Midbrain (tissue), 1 donor: ENCODE measurements at regions not wholly inside any gene's neighbourhood (a gene's known extent, or its start where the extent isn't known, plus 50 kb on each side); places are given as distances from the start of the nearest gene placed in this dataset.
A peak's percentile ranks its signal among the peaks of the same experiment; 100 is the strongest.
"Not testable (repeated sequence)": the region's sequence is repeated elsewhere in the genome, so short reads cannot be mapped to it uniquely, and the experiment has no call there.

ENCODE experiments used
- DNase-seq: peaks from one replicate; lab custom pipeline; 2025; lab: John Stamatoyannopoulos, UW

GRCh38 chr5:144680711-144681110 is 510.0 kb downstream of the KCTD16 start:
- DNase-seq = no peak

- DNase-seq = no peak
These were observed 500.4 kb downstream of the KCTD16 start for GRCh38 chr5:144671066-144671465.

- DNase-seq = no peak
These were observed 489.1 kb downstream of the KCTD16 start for GRCh38 chr5:144659634-144660227.

GRCh38 chr5:144644317-144644716 is 473.6 kb downstream of the KCTD16 start:
- DNase-seq = no peak

- no peak for DNase-seq
These were observed 468.1 kb downstream of the KCTD16 start for GRCh38 chr5:144638787-144639186.

GRCh38 chr5:144634138-144634537 is 463.5 kb downstream of the KCTD16 start:
- DNase-seq = no peak

GRCh38 chr5:144598451-144599068 is 427.9 kb downstream of the KCTD16 start:
- peak; percentile 21 for DNase-seq

GRCh38 chr5:144596517-144596916 is 425.8 kb downstream of the KCTD16 start:
- no peak for DNase-seq

- no peak for DNase-seq
These were observed 424.2 kb downstream of the KCTD16 start for GRCh38 chr5:144594919-144595318.

- DNase-seq = not testable (repeated sequence)
These were observed 423.6 kb downstream of the KCTD16 start for GRCh38 chr5:144594234-144594633.

- DNase-seq = no peak
These were observed 415.0 kb downstream of the KCTD16 start for GRCh38 chr5:144585681-144586080.

GRCh38 chr5:144583541-144584449 is 413.1 kb downstream of the KCTD16 start:
- no peak for DNase-seq

GRCh38 chr5:144582066-144582465 is 411.4 kb downstream of the KCTD16 start:
- no peak for DNase-seq

GRCh38 chr5:144581044-144581443 is 410.4 kb downstream of the KCTD16 start:
- no peak for DNase-seq

- DNase-seq = no peak
These were observed 407.0 kb downstream of the KCTD16 start for GRCh38 chr5:144577676-144578075.

- DNase-seq = no peak
These were observed 405.1 kb downstream of the KCTD16 start for GRCh38 chr5:144575736-144576135.

- DNase-seq = no peak
These were observed 396.7 kb downstream of the KCTD16 start for GRCh38 chr5:144567421-144567780.

- no peak for DNase-seq
These were observed 396.2 kb downstream of the KCTD16 start for GRCh38 chr5:144566747-144567420.

GRCh38 chr5:144549580-144549979 is 378.9 kb downstream of the KCTD16 start:
- DNase-seq = peak; percentile 25

GRCh38 chr5:144548936-144549335 is 378.3 kb downstream of the KCTD16 start:
- no peak for DNase-seq

- DNase-seq = no peak
These were observed 376.4 kb downstream of the KCTD16 start for GRCh38 chr5:144547098-144547499.

GRCh38 chr5:144538845-144539244 is 368.2 kb downstream of the KCTD16 start:
- no peak for DNase-seq
